Parathyroid adenoma (tissue), 2 donors: ENCODE measurements at regions not wholly inside any gene's neighbourhood (a gene's known extent, or its start where the extent isn't known, plus 50 kb on each side); places are given as distances from the start of the nearest gene placed in this dataset.

Experiments used
- H2AFZ ChIP-seq: fragments of 300-600 bp; sonication (generic); one replicate; pipeline ENCODE4 v1.7.0; 2017; ENCODE audit warnings: antibody characterized with exemption, mild to moderate bottlenecking
- H3K27ac ChIP-seq: fragments of 300-600 bp; sonication (generic); one replicate; pipeline ENCODE4 v1.7.0; 2017
- H3K27me3 ChIP-seq: fragments of 300-600 bp; sonication (generic); one replicate; pipeline ENCODE4 v1.7.0; 2017; ENCODE audit warnings: low read length; ENCODE audit not compliant: control insufficient read depth, insufficient read depth
- H3K36me3 ChIP-seq: fragments of 300-600 bp; sonication (generic); one replicate; pipeline ENCODE4 v1.7.0; 2017; ENCODE audit warnings: low read length; ENCODE audit not compliant: control insufficient read depth, insufficient read depth
- H3K4me1 ChIP-seq: fragments of 300-600 bp; sonication (generic); one replicate; pipeline ENCODE4 v1.7.0; 2017; ENCODE audit warnings: control low read depth
- H3K4me2 ChIP-seq: fragments of 300-600 bp; sonication (generic); one replicate; pipeline ENCODE4 v1.7.0; 2017; ENCODE audit warnings: low read length
- H3K4me3 ChIP-seq: fragments of 300-600 bp; sonication (generic); one replicate; pipeline ENCODE4 v1.7.0; 2017; ENCODE audit warnings: low read depth, low read length
- H3K79me2 ChIP-seq: fragments of 300-600 bp; sonication (generic); one replicate; pipeline ENCODE4 v1.7.0; 2017; ENCODE audit warnings: control low read depth
- H3K9ac ChIP-seq: fragments of 300-600 bp; sonication (generic); one replicate; pipeline ENCODE4 v1.7.0; 2017; ENCODE audit warnings: mild to moderate bottlenecking
- H3K9me3 ChIP-seq: fragments of 300-600 bp; sonication (generic); one replicate; pipeline ENCODE4 v1.7.0; 2017; ENCODE audit warnings: low read length; ENCODE audit not compliant: control insufficient read depth
- CTCF ChIP-seq: fragments of 300-600 bp; sonication (generic); IDR thresholded peaks from one replicate; pipeline ENCODE4 v1.7.0; 2017; ENCODE audit warnings: antibody characterized with exemption, mild to moderate bottlenecking
- donor health status: primary hyperparathyroidism.

- H3K9ac ChIP-seq: no peak overlapping the region
- no peaks in the 10 kb centered on the region for H3K27me3 ChIP-seq
- H3K36me3 ChIP-seq: no peaks in the 10 kb centered on the region
- H3K4me3 ChIP-seq: no peak overlapping the region
- no peak overlapping the region for H3K4me2 ChIP-seq
- no peaks in the 10 kb centered on the region for H3K79me2 ChIP-seq
- H3K27ac ChIP-seq: no peak overlapping the region
- no peak overlapping the region for H2AFZ ChIP-seq
- TF ChIP-seq CTCF: no peak
- H3K4me1 ChIP-seq: peaks cover 2% of the 10 kb centered on the region
- no peaks in the 10 kb centered on the region for H3K9me3 ChIP-seq
Measured at GRCh38 chr15:31970007-31970406, 60.3 kb upstream of the CHRNA7 start.

- no peak for TF ChIP-seq CTCF
- H3K27me3 ChIP-seq: no peaks in the 10 kb centered on the region
- H3K36me3 ChIP-seq: no peaks in the 10 kb centered on the region
- no peak overlapping the region for H3K27ac ChIP-seq
- H3K4me3 ChIP-seq: no peak overlapping the region
- no peaks in the 10 kb centered on the region for H3K79me2 ChIP-seq
- H3K4me2 ChIP-seq: no peak overlapping the region
- H3K9me3 ChIP-seq: no peaks in the 10 kb centered on the region
- no peak overlapping the region for H2AFZ ChIP-seq
- H3K4me1 ChIP-seq: no peaks in the 10 kb centered on the region
- H3K9ac ChIP-seq: no peak overlapping the region
Measured at GRCh38 chr15:31973197-31973596, 57.1 kb upstream of the CHRNA7 start.

- no peak overlapping the region for H3K27ac ChIP-seq
- no peaks in the 10 kb centered on the region for H3K36me3 ChIP-seq
- H3K4me3 ChIP-seq: no peak overlapping the region
- H3K79me2 ChIP-seq: no peaks in the 10 kb centered on the region
- no peaks in the 10 kb centered on the region for H3K27me3 ChIP-seq
- H3K4me2 ChIP-seq: no peak overlapping the region
- H2AFZ ChIP-seq: no peak overlapping the region
- no peaks in the 10 kb centered on the region for H3K9me3 ChIP-seq
- no peaks in the 10 kb centered on the region for H3K4me1 ChIP-seq
- no peak for TF ChIP-seq CTCF
- no peak overlapping the region for H3K9ac ChIP-seq
Measured at GRCh38 chr15:31974154-31974794, 56.0 kb upstream of the CHRNA7 start.

- Histone ChIP-seq H2AFZ (peak overlapping the region; percentile 76), H3K27me3 (no peaks in the 10 kb centered on the region), H3K79me2 (no peaks in the 10 kb centered on the region), H3K4me2 (peak overlapping the region; percentile 55), H3K9me3 (no peaks in the 10 kb centered on the region), H3K9ac (no peak overlapping the region), H3K36me3 (no peaks in the 10 kb centered on the region), H3K27ac (no peak overlapping the region), H3K4me3 (peak overlapping the region; percentile 25), H3K4me1 (no peaks in the 10 kb centered on the region)
- peak; percentile 55 for TF ChIP-seq CTCF
Measured at GRCh38 chr15:31974855-31975829, 55.2 kb upstream of the CHRNA7 start.
